ENCODE measurements at regions not wholly inside any gene's neighbourhood (a gene's known extent, or its start where the extent isn't known, plus 50 kb on each side); places are given as distances from the start of the nearest gene placed in this dataset.

- H3K9ac ChIP-seq (ENCODE audit: low read depth, low read length), result no peak overlapping the region
- no peak overlapping the region for H3K4me3 ChIP-seq (ENCODE audit: low read depth, low read length)
- H3K27me3 ChIP-seq (ENCODE audit: control insufficient read depth, insufficient read depth, low read length), result no peaks in the 10 kb centered on the region
- H3K9me3 ChIP-seq (ENCODE audit: control insufficient read depth, insufficient read depth, low read length), result peaks cover 14% of the 10 kb centered on the region
- H3K4me1 ChIP-seq (ENCODE audit: control insufficient read depth, insufficient read depth, low read length), result no peaks in the 10 kb centered on the region
- no peak overlapping the region for H3K27ac ChIP-seq (ENCODE audit: low read depth, low read length)
- no peaks in the 10 kb centered on the region for H3K36me3 ChIP-seq (ENCODE audit: control insufficient read depth, insufficient read depth, low read length)
These were observed 147.9 kb upstream of the STXBP6 start for GRCh38 chr14:25197885-25198284.

- no peak overlapping the region for H3K9ac ChIP-seq (ENCODE audit: low read depth, low read length)
- H3K4me1 ChIP-seq (ENCODE audit: control insufficient read depth, insufficient read depth, low read length), result no peaks in the 10 kb centered on the region
- H3K27ac ChIP-seq (ENCODE audit: low read depth, low read length), result no peak overlapping the region
- H3K27me3 ChIP-seq (ENCODE audit: control insufficient read depth, insufficient read depth, low read length), result no peaks in the 10 kb centered on the region
- H3K9me3 ChIP-seq (ENCODE audit: control insufficient read depth, insufficient read depth, low read length), result peaks cover 30% of the 10 kb centered on the region
- no peak overlapping the region for H3K4me3 ChIP-seq (ENCODE audit: low read depth, low read length)
- no peaks in the 10 kb centered on the region for H3K36me3 ChIP-seq (ENCODE audit: control insufficient read depth, insufficient read depth, low read length)
These were observed 130.3 kb upstream of the STXBP6 start for GRCh38 chr14:25180221-25180620.

- no peak overlapping the region for H3K4me3 ChIP-seq (ENCODE audit: low read depth, low read length)
- no peaks in the 10 kb centered on the region for H3K36me3 ChIP-seq (ENCODE audit: control insufficient read depth, insufficient read depth, low read length)
- no peak overlapping the region for H3K9ac ChIP-seq (ENCODE audit: low read depth, low read length)
- no peaks in the 10 kb centered on the region for H3K27me3 ChIP-seq (ENCODE audit: control insufficient read depth, insufficient read depth, low read length)
- H3K27ac ChIP-seq (ENCODE audit: low read depth, low read length), result no peak overlapping the region
- peaks cover 30% of the 10 kb centered on the region for H3K9me3 ChIP-seq (ENCODE audit: control insufficient read depth, insufficient read depth, low read length)
- no peaks in the 10 kb centered on the region for H3K4me1 ChIP-seq (ENCODE audit: control insufficient read depth, insufficient read depth, low read length)
These were observed 128.3 kb upstream of the STXBP6 start for GRCh38 chr14:25178255-25178654.

- H3K27ac ChIP-seq (ENCODE audit: low read depth, low read length), result no peak overlapping the region
- H3K4me3 ChIP-seq (ENCODE audit: low read depth, low read length), result no peak overlapping the region
- H3K9ac ChIP-seq (ENCODE audit: low read depth, low read length), result no peak overlapping the region
- no peaks in the 10 kb centered on the region for H3K27me3 ChIP-seq (ENCODE audit: control insufficient read depth, insufficient read depth, low read length)
- H3K9me3 ChIP-seq (ENCODE audit: control insufficient read depth, insufficient read depth, low read length), result no peaks in the 10 kb centered on the region
- H3K4me1 ChIP-seq (ENCODE audit: control insufficient read depth, insufficient read depth, low read length), result no peaks in the 10 kb centered on the region; the same call in none of the 2 replicates
- no peaks in the 10 kb centered on the region for H3K36me3 ChIP-seq (ENCODE audit: control insufficient read depth, insufficient read depth, low read length)
These were observed 101.2 kb upstream of the STXBP6 start for GRCh38 chr14:25150934-25151790.

GRCh38 chr14:25150401-25150800 lies 100.5 kb upstream of the STXBP6 start:
- Histone ChIP-seq H3K4me1 (ENCODE audit: control insufficient read depth, insufficient read depth, low read length) (no peaks in the 10 kb centered on the region; the same call in none of the 2 replicates), H3K27me3 (ENCODE audit: control insufficient read depth, insufficient read depth, low read length) (no peaks in the 10 kb centered on the region), H3K9me3 (ENCODE audit: control insufficient read depth, insufficient read depth, low read length) (no peaks in the 10 kb centered on the region), H3K36me3 (ENCODE audit: control insufficient read depth, insufficient read depth, low read length) (no peaks in the 10 kb centered on the region), H3K4me3 (ENCODE audit: low read depth, low read length) (no peak overlapping the region), H3K9ac (ENCODE audit: low read depth, low read length) (no peak overlapping the region), H3K27ac (ENCODE audit: low read depth, low read length) (no peak overlapping the region)

- Histone ChIP-seq H3K4me1 (ENCODE audit: control insufficient read depth, insufficient read depth, low read length) (0 out of 2 replicates have a peak, but pooled peaks cover 5% of the 10 kb centered on the region), H3K9ac (ENCODE audit: low read depth, low read length) (no peak overlapping the region), H3K27me3 (ENCODE audit: control insufficient read depth, insufficient read depth, low read length) (no peaks in the 10 kb centered on the region)
These were observed 90.5 kb upstream of the STXBP6 start for GRCh38 chr14:25140411-25140810.

GRCh38 chr14:25136811-25137210 lies 86.9 kb upstream of the STXBP6 start:
- Histone ChIP-seq H3K27ac (ENCODE audit: low read depth, low read length) (no peak overlapping the region), H3K4me3 (ENCODE audit: low read depth, low read length) (no peak overlapping the region), H3K36me3 (ENCODE audit: control insufficient read depth, insufficient read depth, low read length) (no peaks in the 10 kb centered on the region), H3K9ac (ENCODE audit: low read depth, low read length) (no peak overlapping the region), H3K4me1 (ENCODE audit: control insufficient read depth, insufficient read depth, low read length) (0 out of 2 replicates have a peak, but pooled peaks cover 5% of the 10 kb centered on the region), H3K27me3 (ENCODE audit: control insufficient read depth, insufficient read depth, low read length) (peaks cover 15% of the 10 kb centered on the region), H3K9me3 (ENCODE audit: control insufficient read depth, insufficient read depth, low read length) (no peaks in the 10 kb centered on the region)

More at GRCh38 chr14:25140411-25140810, 90.5 kb upstream of the STXBP6 start:
- Histone ChIP-seq H3K36me3 (ENCODE audit: control insufficient read depth, insufficient read depth, low read length) (no peaks in the 10 kb centered on the region), H3K4me3 (ENCODE audit: low read depth, low read length) (no peak overlapping the region), H3K27ac (ENCODE audit: low read depth, low read length) (no peak overlapping the region), H3K9me3 (ENCODE audit: control insufficient read depth, insufficient read depth, low read length) (no peaks in the 10 kb centered on the region)

- Histone ChIP-seq H3K27ac (ENCODE audit: low read depth, low read length) (no peak overlapping the region), H3K9ac (ENCODE audit: low read depth, low read length) (no peak overlapping the region), H3K9me3 (ENCODE audit: control insufficient read depth, insufficient read depth, low read length) (no peaks in the 10 kb centered on the region), H3K4me1 (ENCODE audit: control insufficient read depth, insufficient read depth, low read length) (0 out of 2 replicates have a peak, but pooled peaks cover 5% of the 10 kb centered on the region), H3K4me3 (ENCODE audit: low read depth, low read length) (no peak overlapping the region), H3K36me3 (ENCODE audit: control insufficient read depth, insufficient read depth, low read length) (no peaks in the 10 kb centered on the region), H3K27me3 (ENCODE audit: control insufficient read depth, insufficient read depth, low read length) (peaks cover 20% of the 10 kb centered on the region)
These were observed 84.2 kb upstream of the STXBP6 start for GRCh38 chr14:25134184-25134583.

- H3K27ac ChIP-seq (ENCODE audit: low read depth, low read length), result no peak overlapping the region
- peak overlapping the region; percentile 46 for H3K4me3 ChIP-seq (ENCODE audit: low read depth, low read length)
- H3K27me3 ChIP-seq (ENCODE audit: control insufficient read depth, insufficient read depth, low read length), result peaks cover 20% of the 10 kb centered on the region
- H3K9me3 ChIP-seq (ENCODE audit: control insufficient read depth, insufficient read depth, low read length), result no peaks in the 10 kb centered on the region
- H3K9ac ChIP-seq (ENCODE audit: low read depth, low read length), result peak overlapping the region; percentile 38; the same call in 1 of the 2 replicates
- H3K36me3 ChIP-seq (ENCODE audit: control insufficient read depth, insufficient read depth, low read length), result no peaks in the 10 kb centered on the region
- 0 out of 2 replicates have a peak, but pooled peaks cover 5% of the 10 kb centered on the region for H3K4me1 ChIP-seq (ENCODE audit: control insufficient read depth, insufficient read depth, low read length)
These were observed 82.9 kb upstream of the STXBP6 start for GRCh38 chr14:25132732-25133422.

- H3K9me3 ChIP-seq (ENCODE audit: control insufficient read depth, insufficient read depth, low read length), result no peaks in the 10 kb centered on the region
- no peak overlapping the region for H3K27ac ChIP-seq (ENCODE audit: low read depth, low read length)
- 0 out of 2 replicates have a peak, but pooled peaks cover 5% of the 10 kb centered on the region for H3K4me1 ChIP-seq (ENCODE audit: control insufficient read depth, insufficient read depth, low read length)
- H3K36me3 ChIP-seq (ENCODE audit: control insufficient read depth, insufficient read depth, low read length), result no peaks in the 10 kb centered on the region
- H3K9ac ChIP-seq (ENCODE audit: low read depth, low read length), result peak overlapping the region; percentile 38; the same call in 1 of the 2 replicates
- peaks cover 20% of the 10 kb centered on the region for H3K27me3 ChIP-seq (ENCODE audit: control insufficient read depth, insufficient read depth, low read length)
- H3K4me3 ChIP-seq (ENCODE audit: low read depth, low read length), result no peak overlapping the region
These were observed 82.1 kb upstream of the STXBP6 start for GRCh38 chr14:25132094-25132493.

- Histone ChIP-seq H3K4me3 (ENCODE audit: low read depth, low read length) (no peak overlapping the region), H3K9me3 (ENCODE audit: control insufficient read depth, insufficient read depth, low read length) (no peaks in the 10 kb centered on the region), H3K9ac (ENCODE audit: low read depth, low read length) (no peak overlapping the region), H3K27me3 (ENCODE audit: control insufficient read depth, insufficient read depth, low read length) (no peaks in the 10 kb centered on the region), H3K4me1 (ENCODE audit: control insufficient read depth, insufficient read depth, low read length) (no peaks in the 10 kb centered on the region), H3K36me3 (ENCODE audit: control insufficient read depth, insufficient read depth, low read length) (no peaks in the 10 kb centered on the region), H3K27ac (ENCODE audit: low read depth, low read length) (no peak overlapping the region)
These were observed 72.9 kb upstream of the STXBP6 start for GRCh38 chr14:25122843-25123242.

Data from HUES48 (cell line).